Pancreas (tissue), 10 donors: ENCODE measurements at regions not wholly inside any gene's neighbourhood (a gene's known extent, or its start where the extent isn't known, plus 50 kb on each side); places are given as distances from the start of the nearest gene placed in this dataset.

ENCODE experiments used
- ATAC-seq, 4 donors: fragments of 200-7000 bp; cut with Tn5 transposase; one replicate each; pipeline versions ENCODE4 v1.8.0 to v1.9.1; 2020; ENCODE audit warnings: mild to moderate bottlenecking in 4 of 4, moderate library complexity in 4 of 4
- DNase-seq, 6 donors: peaks; one replicate each; pipeline ENCODE4 v3.0.0-alpha.2; 2020
- FAIRE-seq: peaks from 2 replicates; lab custom pipeline; 2012; peaks lifted over from hg19 to GRCh38; lab: Jason Lieb, UNC
- H3K27ac ChIP-seq, 4 donors: fragments of 200-600 bp; sonication (generic); 1 replicate in 3 of 4; 2 replicates in 1 of 4; pipeline versions ENCODE4 v1.5.0 to v1.8.0; 2020
- H3K27me3 ChIP-seq, 4 donors: fragments of 200-600 bp; one replicate each; pipeline ENCODE4 v1.8.0; 2021
- H3K36me3 ChIP-seq, 3 donors: fragments of 200-600 bp; sonication (generic) in 1 of 3; one replicate each; pipeline versions ENCODE4 v1.5.0 to v1.8.0; 2020 to 2021
- H3K4me1 ChIP-seq, 3 donors: fragments of 200-600 bp; one replicate each; pipeline ENCODE4 v1.8.0; 2021
- H3K4me3 ChIP-seq, 4 donors: fragments of 200-600 bp; sonication (generic) in 2 of 4; one replicate each; pipeline versions ENCODE4 v1.5.0 to v1.8.0; 2020 to 2021
- H3K9me3 ChIP-seq, 4 donors: fragments of 200-600 bp; one replicate each; pipeline ENCODE4 v1.8.0; 2021
- WGBS, 2 donors: extraction: QIAGEN DNeasy Blood & Tissue Kit; methylation state at CpG; one replicate each; pipeline ENCODE4 v1.1.7; 2013; 5-methylcytosine and 5-hydroxymethylcytosine counted together
- intact Hi-C, 3 donors: fragments of 100-400 bp; cut with DNase I; formaldehyde crosslinking; loops; one replicate each; pipeline versions ENCODE4 v1.11.1 to v1.14.2; 2022
- TF ChIP-seq, protein P1 (sequence below), 4 donors: fragments of 200-600 bp; sonication (generic) in 3 of 4; IDR thresholded peaks; one replicate each; pipeline versions ENCODE4 v1.5.0 to v1.8.0; 2021; ENCODE audit warnings: antibody characterized with exemption in 4 of 4
- donor health status: healthy with polysubstance abuse.
- donor health status: DM: no; HTN: no; CAD: no; lungs with moderate emphysema.
- donor health status: DM: no; HTN: no; CAD: no.
- donor health status: control.
- donor health status: control.
- donor health status: Bipolar disorder and iron deficiency.
- donor health status: DM: yes; HTN: yes; CAD: no.
- donor health status: DM: no; HTN: no; CAD: no.
- donor health status: DM: no; HTN: no; CAD: no.
- donor health status: DM: yes; HTN: yes; CAD: no.

- ATAC-seq: no peak
- H3K27me3 ChIP-seq: no peaks in the 10 kb centered on the region
- intact Hi-C loops: no loop called here
- H3K27ac ChIP-seq: no peak overlapping the region
- no peaks in the 10 kb centered on the region for H3K36me3 ChIP-seq
- H3K4me3 ChIP-seq: no peak overlapping the region
- DNase-seq: no peak
- FAIRE-seq: no peak
- TF ChIP-seq, protein P1, sequence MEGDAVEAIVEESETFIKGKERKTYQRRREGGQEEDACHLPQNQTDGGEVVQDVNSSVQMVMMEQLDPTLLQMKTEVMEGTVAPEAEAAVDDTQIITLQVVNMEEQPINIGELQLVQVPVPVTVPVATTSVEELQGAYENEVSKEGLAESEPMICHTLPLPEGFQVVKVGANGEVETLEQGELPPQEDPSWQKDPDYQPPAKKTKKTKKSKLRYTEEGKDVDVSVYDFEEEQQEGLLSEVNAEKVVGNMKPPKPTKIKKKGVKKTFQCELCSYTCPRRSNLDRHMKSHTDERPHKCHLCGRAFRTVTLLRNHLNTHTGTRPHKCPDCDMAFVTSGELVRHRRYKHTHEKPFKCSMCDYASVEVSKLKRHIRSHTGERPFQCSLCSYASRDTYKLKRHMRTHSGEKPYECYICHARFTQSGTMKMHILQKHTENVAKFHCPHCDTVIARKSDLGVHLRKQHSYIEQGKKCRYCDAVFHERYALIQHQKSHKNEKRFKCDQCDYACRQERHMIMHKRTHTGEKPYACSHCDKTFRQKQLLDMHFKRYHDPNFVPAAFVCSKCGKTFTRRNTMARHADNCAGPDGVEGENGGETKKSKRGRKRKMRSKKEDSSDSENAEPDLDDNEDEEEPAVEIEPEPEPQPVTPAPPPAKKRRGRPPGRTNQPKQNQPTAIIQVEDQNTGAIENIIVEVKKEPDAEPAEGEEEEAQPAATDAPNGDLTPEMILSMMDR (IDR thresholded peaks at IDR 0.05): no peak
- no peaks in the 10 kb centered on the region for H3K4me1 ChIP-seq
- WGBS, 2 donors: 33 to 40% methylated on average over 5 of the region's 5 CpGs
- H3K9me3 ChIP-seq: no peaks in the 10 kb centered on the region
Measured at GRCh38 chr10:130340816-130341215, 204.6 kb downstream of the GLRX3 start.

- Histone ChIP-seq H3K9me3 (no peaks in the 10 kb centered on the region), H3K4me3 (no peak overlapping the region), H3K27me3 (no peaks in the 10 kb centered on the region), H3K4me1 (no peaks in the 10 kb centered on the region), H3K36me3 (no peaks in the 10 kb centered on the region), H3K27ac (no peak overlapping the region)
- ATAC-seq (peak in 3 of 4 donors; percentile 61 to 90 (median 83)), DNase-seq (peak; percentile 40 to 80 (median 58)), FAIRE-seq (no peak)
- 5 to 8% methylated on average over 6 of the region's 6 CpGs for WGBS, 2 donors
- TF ChIP-seq, protein P1 (IDR thresholded peaks at IDR 0.05): peak; percentile 25 to 65 (median 44)
- intact Hi-C loops: no loop called here
Measured at GRCh38 chr10:130341356-130341755, 205.2 kb downstream of the GLRX3 start.

- no peak for DNase-seq
- no peaks in the 10 kb centered on the region for H3K4me1 ChIP-seq
- 6 to 7% methylated on average over 1 of the region's 1 CpG for WGBS, 2 donors
- no peaks in the 10 kb centered on the region for H3K9me3 ChIP-seq
- H3K27me3 ChIP-seq: no peaks in the 10 kb centered on the region
- intact Hi-C loops: no loop called here
- no peaks in the 10 kb centered on the region for H3K36me3 ChIP-seq
- no peak overlapping the region for H3K27ac ChIP-seq
- ATAC-seq: no peak
- TF ChIP-seq, protein P1 (IDR thresholded peaks at IDR 0.05): no peak
- no peak overlapping the region for H3K4me3 ChIP-seq
- no peak for FAIRE-seq
Measured at GRCh38 chr10:130345728-130346127, 209.5 kb downstream of the GLRX3 start.

DNA sequence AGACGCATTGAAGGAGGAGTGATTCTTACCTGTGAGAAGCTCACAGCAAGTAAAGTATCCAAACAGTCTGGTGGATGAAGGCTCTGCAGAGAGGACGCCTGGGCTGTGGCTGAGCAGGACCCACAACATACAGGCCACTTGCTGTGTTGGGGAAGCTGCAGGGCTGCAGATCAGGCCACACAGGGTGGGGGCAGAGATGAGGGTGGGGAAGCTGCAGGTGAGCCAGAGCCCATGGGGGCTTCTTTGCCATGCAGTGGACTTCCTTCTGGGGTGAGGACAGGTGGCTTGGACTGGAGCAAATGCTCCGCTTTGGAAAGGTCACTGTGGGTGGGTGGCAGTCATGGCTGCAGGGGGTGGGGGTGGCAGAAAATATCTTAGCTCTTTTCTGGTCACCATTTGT lies 214.8 kb downstream of the GLRX3 start:
- intact Hi-C loops: no loop called here
- Histone ChIP-seq H3K36me3 (no peaks in the 10 kb centered on the region), H3K27ac (no peak overlapping the region), H3K9me3 (no peaks in the 10 kb centered on the region), H3K4me1 (peaks cover 0 to 4% (median 0%) of the 10 kb centered on the region in 3 donors), H3K27me3 (no peaks in the 10 kb centered on the region), H3K4me3 (no peak overlapping the region)
- TF ChIP-seq, protein P1 (IDR thresholded peaks at IDR 0.05): no peak
- FAIRE-seq (no peak), ATAC-seq (no peak), DNase-seq (no peak)
- 84 to 90% methylated on average over 3 of the region's 3 CpGs for WGBS, 2 donors

DNA sequence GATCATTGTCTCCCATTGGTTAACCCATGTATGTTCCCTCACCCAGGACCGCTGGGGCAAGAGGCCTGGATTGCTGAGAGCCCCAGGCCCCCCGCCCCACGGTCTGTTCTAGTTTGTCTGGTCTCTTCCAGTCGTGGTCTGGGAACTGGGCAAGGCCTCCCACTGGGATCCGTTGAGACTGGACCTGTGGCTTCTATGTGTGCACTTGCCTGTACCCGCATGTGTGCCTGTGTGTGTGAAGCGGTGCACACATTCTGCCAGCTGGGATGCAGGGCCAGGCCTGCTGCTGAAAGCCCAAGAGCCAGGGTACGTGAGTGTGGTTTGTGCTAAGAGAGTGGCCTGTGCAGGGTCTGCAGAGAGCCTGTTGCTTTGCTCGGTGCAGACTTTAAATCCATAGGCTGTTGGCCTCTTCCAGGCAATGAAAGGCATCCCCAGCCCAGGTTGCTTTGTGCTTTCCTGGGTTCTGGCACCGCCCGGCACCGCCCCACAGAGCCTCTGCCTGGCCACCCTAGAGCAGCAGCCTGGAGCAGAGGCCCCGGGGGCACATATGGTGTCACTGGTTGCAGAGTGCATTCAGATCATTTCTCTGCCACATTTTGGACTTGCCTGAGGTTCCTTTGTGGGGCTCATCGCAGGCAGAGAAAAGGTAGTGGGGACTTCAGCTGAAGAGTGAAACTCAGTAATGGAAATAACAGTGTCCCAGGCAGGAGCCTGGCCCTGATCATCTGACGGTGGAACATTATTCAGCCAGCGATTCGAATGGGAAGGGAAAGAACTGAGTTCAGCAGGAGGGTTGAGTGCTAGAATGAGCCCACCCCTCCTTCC lies 215.5 kb downstream of the GLRX3 start:
- Histone ChIP-seq H3K9me3 (no peaks in the 10 kb centered on the region), H3K27ac (no peak overlapping the region), H3K27me3 (no peaks in the 10 kb centered on the region), H3K4me3 (no peak overlapping the region), H3K36me3 (no peaks in the 10 kb centered on the region), H3K4me1 (peaks cover 0 to 4% (median 0%) of the 10 kb centered on the region in 3 donors)
- FAIRE-seq (no peak), DNase-seq (no peak), ATAC-seq (no peak)
- intact Hi-C loops: no loop called here
- WGBS, 2 donors: 87 to 91% methylated on average over 17 of the region's 17 CpGs
- TF ChIP-seq, protein P1 (IDR thresholded peaks at IDR 0.05): no peak
